Fibroblast of the aortic adventitia (primary cell): ENCODE measurements at regions not wholly inside any gene's neighbourhood (a gene's known extent, or its start where the extent isn't known, plus 50 kb on each side); places are given as distances from the start of the nearest gene placed in this dataset.
A peak's percentile ranks its signal among the peaks of the same experiment; 100 is the strongest.

Source experiments
- DNase-seq: peaks from one replicate; pipeline ENCODE4 v3.0.0-alpha.2; 2010; ENCODE audit warnings: low read depth
- H3K4me3 ChIP-seq: 2 replicates; pipeline ENCODE4 v1.5.1; 2011; ENCODE audit warnings: low read depth, mild to moderate bottlenecking, control low read depth, low read length, moderate library complexity
- CTCF ChIP-seq: IDR thresholded peaks from 2 replicates; pipeline ENCODE4 v1.5.1; 2011; ENCODE audit warnings: mild to moderate bottlenecking, low read length, control low read depth, inconsistent platforms; ENCODE audit not compliant: insufficient read depth

- TF ChIP-seq CTCF = no peak
Observed at GRCh38 chr12:77189901-77190416, 124.6 kb upstream of the E2F7 start.

GRCh38 chr12:77189458-77189857, 124.1 kb upstream of the E2F7 start:
- DNase-seq = peak; percentile 72
- no peak overlapping the region for H3K4me3 ChIP-seq
- no peak for TF ChIP-seq CTCF

More at GRCh38 chr12:77189901-77190416, 124.6 kb upstream of the E2F7 start:
- H3K4me3 ChIP-seq = no peak overlapping the region
- peak; percentile 93 for DNase-seq

- no peak for DNase-seq
- no peak overlapping the region for H3K4me3 ChIP-seq
- TF ChIP-seq CTCF = no peak
Observed at GRCh38 chr12:77179515-77179914, 114.1 kb upstream of the E2F7 start.

GRCh38 chr12:77167801-77168200, 102.4 kb upstream of the E2F7 start:
- no peak overlapping the region for H3K4me3 ChIP-seq
- peak; percentile 22 for DNase-seq
- no peak for TF ChIP-seq CTCF

GRCh38 chr12:77166696-77167095, 101.3 kb upstream of the E2F7 start:
- no peak overlapping the region for H3K4me3 ChIP-seq
- DNase-seq = peak; percentile 8
- TF ChIP-seq CTCF = no peak

GRCh38 chr12:77163074-77164038, 98.0 kb upstream of the E2F7 start:
- H3K4me3 ChIP-seq = no peak overlapping the region
- no peak for TF ChIP-seq CTCF
- DNase-seq = no peak
